Transverse colon (tissue), 4 donors: ENCODE measurements at regions not wholly inside any gene's neighbourhood (a gene's known extent, or its start where the extent isn't known, plus 50 kb on each side); places are given as distances from the start of the nearest gene placed in this dataset.

Source experiments
- EP300 ChIP-seq: sonication (generic); formaldehyde crosslinking; IDR thresholded peaks from one replicate; pipeline ENCODE4 v1.6.1; 2017; ENCODE audit warnings: antibody characterized with exemption, low read depth
- POLR2A ChIP-seq: fragments of 450-650 bp; IDR thresholded peaks from one replicate; pipeline ENCODE4 v1.6.1; 2016; ENCODE audit warnings: antibody characterized with exemption, mild to moderate bottlenecking, moderate library complexity
- POLR2AphosphoS5 ChIP-seq, 3 donors: sonication (generic); formaldehyde crosslinking; IDR thresholded peaks; one replicate each; pipeline ENCODE4 v1.6.1; 2016; ENCODE audit warnings: antibody characterized with exemption in 3 of 3
- TF ChIP-seq, protein P1 (sequence below), 5 experiments: fragments of 200-600 bp in 3 of 5; fragments of 450-650 bp in 2 of 5; sonication (generic) in 3 of 5; IDR thresholded peaks; 1 replicate in 2 of 5; 2 replicates in 3 of 5; pipeline ENCODE4 v1.5.1; 2016 to 2017; ENCODE audit warnings: antibody characterized with exemption in 5 of 5, inconsistent platforms in 3 of 5, mild to moderate bottlenecking in 2 of 5, moderate library complexity in 1 of 5

GRCh38 chr14:97468220-97468619 is 671.0 kb downstream of the VRK1 start:
- TF ChIP-seq EP300 (no peak), POLR2A (no peak), POLR2AphosphoS5 (IDR thresholded peaks at IDR 0.05) (no peak)
- TF ChIP-seq, protein P1, sequence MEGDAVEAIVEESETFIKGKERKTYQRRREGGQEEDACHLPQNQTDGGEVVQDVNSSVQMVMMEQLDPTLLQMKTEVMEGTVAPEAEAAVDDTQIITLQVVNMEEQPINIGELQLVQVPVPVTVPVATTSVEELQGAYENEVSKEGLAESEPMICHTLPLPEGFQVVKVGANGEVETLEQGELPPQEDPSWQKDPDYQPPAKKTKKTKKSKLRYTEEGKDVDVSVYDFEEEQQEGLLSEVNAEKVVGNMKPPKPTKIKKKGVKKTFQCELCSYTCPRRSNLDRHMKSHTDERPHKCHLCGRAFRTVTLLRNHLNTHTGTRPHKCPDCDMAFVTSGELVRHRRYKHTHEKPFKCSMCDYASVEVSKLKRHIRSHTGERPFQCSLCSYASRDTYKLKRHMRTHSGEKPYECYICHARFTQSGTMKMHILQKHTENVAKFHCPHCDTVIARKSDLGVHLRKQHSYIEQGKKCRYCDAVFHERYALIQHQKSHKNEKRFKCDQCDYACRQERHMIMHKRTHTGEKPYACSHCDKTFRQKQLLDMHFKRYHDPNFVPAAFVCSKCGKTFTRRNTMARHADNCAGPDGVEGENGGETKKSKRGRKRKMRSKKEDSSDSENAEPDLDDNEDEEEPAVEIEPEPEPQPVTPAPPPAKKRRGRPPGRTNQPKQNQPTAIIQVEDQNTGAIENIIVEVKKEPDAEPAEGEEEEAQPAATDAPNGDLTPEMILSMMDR (IDR thresholded peaks at IDR 0.05): no peak
